ENCODE measurements at regions not wholly inside any gene's neighbourhood (a gene's known extent, or its start where the extent isn't known, plus 50 kb on each side); places are given as distances from the start of the nearest gene placed in this dataset.
"Not testable (repeated sequence)": the region's sequence is repeated elsewhere in the genome, so short reads cannot be mapped to it uniquely, and the experiment has no call there.

GRCh38 chr5:74440341-74440740 lies 200.2 kb downstream of the ENC1 start:
- TF ChIP-seq CTCF (IDR thresholded peaks at IDR 0.05; ENCODE audit: insufficient read depth, low read depth, low read length) = no peak
- Histone ChIP-seq H3K36me3 (ENCODE audit: control insufficient read depth, insufficient read depth, low read length) (no peaks in the 10 kb centered on the region), H3K4me3 (ENCODE audit: low read depth, low read length) (no peak overlapping the region), H3K27me3 (ENCODE audit: control insufficient read depth, insufficient read depth, low read length) (no peaks in the 10 kb centered on the region)
- ChIA-PET CTCF (no interaction called here), POLR2A (no interaction called here)
- DNase-seq (ENCODE audit: low read depth) = no peak

- H3K27me3 ChIP-seq (ENCODE audit: control insufficient read depth, insufficient read depth, low read length); POLR2A ChIA-PET; DNase-seq (ENCODE audit: low read depth); H3K4me3 ChIP-seq (ENCODE audit: low read depth, low read length); CTCF ChIA-PET; H3K36me3 ChIP-seq (ENCODE audit: control insufficient read depth, insufficient read depth, low read length): not testable (repeated sequence)
Measured at GRCh38 chr5:74437870-74438269, 202.7 kb downstream of the ENC1 start.

GRCh38 chr5:74433896-74434829 lies 206.4 kb downstream of the ENC1 start:
- no peak for TF ChIP-seq CTCF (IDR thresholded peaks at IDR 0.05; ENCODE audit: insufficient read depth, low read depth, low read length)
- ChIA-PET POLR2A (no interaction called here), CTCF (interaction anchor here (0.6 kb wide), 1 partner anchor 195 kb away, joined by 4 read pairs; no protein-coding TSS in a partner anchor)
- Histone ChIP-seq H3K36me3 (ENCODE audit: control insufficient read depth, insufficient read depth, low read length) (no peaks in the 10 kb centered on the region), H3K4me3 (ENCODE audit: low read depth, low read length) (no peak overlapping the region), H3K27me3 (ENCODE audit: control insufficient read depth, insufficient read depth, low read length) (no peaks in the 10 kb centered on the region)
- DNase-seq (ENCODE audit: low read depth) = no peak

- no peaks in the 10 kb centered on the region for H3K36me3 ChIP-seq (ENCODE audit: control insufficient read depth, insufficient read depth, low read length)
- ChIA-PET CTCF (interaction anchor here (0.6 to 1.2 kb wide), 2 partner anchors 41 to 196 kb away, joined by 3 to 4 read pairs; no protein-coding TSS in a partner anchor), POLR2A (no interaction called here)
- H3K4me3 ChIP-seq (ENCODE audit: low read depth, low read length) = no peak overlapping the region
- no peak for TF ChIP-seq CTCF (IDR thresholded peaks at IDR 0.05; ENCODE audit: insufficient read depth, low read depth, low read length)
- no peak for DNase-seq (ENCODE audit: low read depth)
- H3K27me3 ChIP-seq (ENCODE audit: control insufficient read depth, insufficient read depth, low read length) = no peaks in the 10 kb centered on the region
Measured at GRCh38 chr5:74433255-74433895, 207.2 kb downstream of the ENC1 start.

- ChIA-PET CTCF (interaction anchor here (1.2 kb wide), 1 partner anchor 40 kb away, joined by 3 read pairs; no protein-coding TSS in a partner anchor), POLR2A (no interaction called here)
- no peaks in the 10 kb centered on the region for H3K27me3 ChIP-seq (ENCODE audit: control insufficient read depth, insufficient read depth, low read length)
- no peak for TF ChIP-seq CTCF (IDR thresholded peaks at IDR 0.05; ENCODE audit: insufficient read depth, low read depth, low read length)
- H3K36me3 ChIP-seq (ENCODE audit: control insufficient read depth, insufficient read depth, low read length) = no peaks in the 10 kb centered on the region
- no peak overlapping the region for H3K4me3 ChIP-seq (ENCODE audit: low read depth, low read length)
- no peak for DNase-seq (ENCODE audit: low read depth)
Measured at GRCh38 chr5:74432721-74433120, 207.8 kb downstream of the ENC1 start.

Data from BJ (cell line).